ENCODE measurements at regions not wholly inside any gene's neighbourhood (a gene's known extent, or its start where the extent isn't known, plus 50 kb on each side); places are given as distances from the start of the nearest gene placed in this dataset.

DNA sequence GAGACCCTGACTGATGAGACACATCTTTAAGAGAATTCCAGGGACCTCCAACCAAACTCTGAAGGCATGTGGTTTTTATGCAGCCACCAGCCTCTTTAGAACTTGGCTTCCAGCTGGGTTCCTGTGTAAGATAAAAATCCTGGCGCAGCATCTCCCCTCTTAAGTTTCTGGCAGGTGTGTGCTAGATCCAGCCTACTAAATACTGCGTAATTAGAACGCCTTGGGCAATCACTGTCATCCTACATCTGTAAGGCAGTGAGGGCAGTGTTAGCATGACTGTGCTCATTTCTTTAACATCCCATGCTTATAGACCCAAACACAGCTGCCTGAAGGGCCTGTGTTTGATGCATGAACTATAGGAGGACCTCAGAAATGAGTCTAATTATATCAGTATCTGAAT lies 173.5 kb upstream of the OBI1 start:
- Histone ChIP-seq H3K79me2 (ENCODE audit: insufficient read depth, low read length) (no peaks in the 10 kb centered on the region), H3K36me3 (ENCODE audit: insufficient read depth, low read length) (no peaks in the 10 kb centered on the region), H3K9me3 (ENCODE audit: insufficient read depth, low read depth, low read length) (no peaks in the 10 kb centered on the region), H2AFZ (ENCODE audit: low read depth, low read length) (no peak overlapping the region), H3K4me1 (ENCODE audit: insufficient read depth, low read length) (no peaks in the 10 kb centered on the region), H3K4me2 (ENCODE audit: low read length) (no peak overlapping the region), H3K9ac (ENCODE audit: low read length) (no peak overlapping the region), H3K27ac (ENCODE audit: low read depth, low read length) (no peak overlapping the region), H3K4me3 (ENCODE audit: insufficient read depth, low read depth, low read length) (no peak overlapping the region), H3K27me3 (ENCODE audit: insufficient read depth, low read length) (no peaks in the 10 kb centered on the region), H4K20me1 (ENCODE audit: insufficient read depth, low read length) (no peaks in the 10 kb centered on the region)
- no peak overlapping the region for H3K27ac Mint-ChIP-seq (ENCODE audit: unreplicated experiment)
- peaks cover 3% of the 10 kb centered on the region for H3K27me3 Mint-ChIP-seq (ENCODE audit: low read depth, unreplicated experiment)
- no peaks in the 10 kb centered on the region for H3K36me3 Mint-ChIP-seq (ENCODE audit: low read depth, unreplicated experiment)
- H3K4me1 Mint-ChIP-seq (ENCODE audit: low read depth, unreplicated experiment), result no peaks in the 10 kb centered on the region
- FAIRE-seq (no peak), DNase-seq (ENCODE audit: low read depth) (no peak)
- TF ChIP-seq, protein P1, sequence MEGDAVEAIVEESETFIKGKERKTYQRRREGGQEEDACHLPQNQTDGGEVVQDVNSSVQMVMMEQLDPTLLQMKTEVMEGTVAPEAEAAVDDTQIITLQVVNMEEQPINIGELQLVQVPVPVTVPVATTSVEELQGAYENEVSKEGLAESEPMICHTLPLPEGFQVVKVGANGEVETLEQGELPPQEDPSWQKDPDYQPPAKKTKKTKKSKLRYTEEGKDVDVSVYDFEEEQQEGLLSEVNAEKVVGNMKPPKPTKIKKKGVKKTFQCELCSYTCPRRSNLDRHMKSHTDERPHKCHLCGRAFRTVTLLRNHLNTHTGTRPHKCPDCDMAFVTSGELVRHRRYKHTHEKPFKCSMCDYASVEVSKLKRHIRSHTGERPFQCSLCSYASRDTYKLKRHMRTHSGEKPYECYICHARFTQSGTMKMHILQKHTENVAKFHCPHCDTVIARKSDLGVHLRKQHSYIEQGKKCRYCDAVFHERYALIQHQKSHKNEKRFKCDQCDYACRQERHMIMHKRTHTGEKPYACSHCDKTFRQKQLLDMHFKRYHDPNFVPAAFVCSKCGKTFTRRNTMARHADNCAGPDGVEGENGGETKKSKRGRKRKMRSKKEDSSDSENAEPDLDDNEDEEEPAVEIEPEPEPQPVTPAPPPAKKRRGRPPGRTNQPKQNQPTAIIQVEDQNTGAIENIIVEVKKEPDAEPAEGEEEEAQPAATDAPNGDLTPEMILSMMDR (IDR thresholded peaks at IDR 0.05; ENCODE audit: insufficient read depth, low read depth, low read length), result no peak
- no peak for TF ChIP-seq EZH2 (IDR thresholded peaks at IDR 0.05; ENCODE audit: insufficient read depth, low read length)
- no peaks in the 10 kb centered on the region for H3K9me3 Mint-ChIP-seq (ENCODE audit: unreplicated experiment)
- no peak overlapping the region for H3K4me3 Mint-ChIP-seq (ENCODE audit: unreplicated experiment)

DNA sequence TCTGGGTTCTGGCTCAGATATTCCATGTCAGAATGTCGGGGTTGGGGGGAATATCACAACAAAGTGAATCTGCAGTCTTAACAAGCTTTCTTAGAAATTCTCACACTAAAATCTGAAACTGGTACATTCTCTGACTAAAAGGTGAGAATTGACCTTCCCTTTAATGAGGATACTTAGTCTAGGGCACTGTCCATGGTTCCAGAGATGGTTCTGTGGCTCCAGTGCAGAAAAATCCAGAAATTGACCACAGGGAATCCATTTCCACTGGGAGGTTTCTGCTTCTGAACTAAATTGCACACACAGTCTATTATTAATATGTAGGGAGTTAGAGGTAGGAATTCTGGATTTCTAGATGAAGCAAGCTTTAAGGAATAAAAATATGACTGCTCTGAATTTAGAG lies 171.6 kb upstream of the OBI1 start:
- Histone ChIP-seq H3K9ac (ENCODE audit: low read length) (no peak overlapping the region), H3K4me3 (ENCODE audit: insufficient read depth, low read depth, low read length) (no peak overlapping the region), H3K4me1 (ENCODE audit: insufficient read depth, low read length) (no peaks in the 10 kb centered on the region), H3K27ac (ENCODE audit: low read depth, low read length) (no peak overlapping the region), H3K9me3 (ENCODE audit: insufficient read depth, low read depth, low read length) (no peaks in the 10 kb centered on the region), H3K79me2 (ENCODE audit: insufficient read depth, low read length) (no peaks in the 10 kb centered on the region), H3K27me3 (ENCODE audit: insufficient read depth, low read length) (no peaks in the 10 kb centered on the region), H2AFZ (ENCODE audit: low read depth, low read length) (no peak overlapping the region), H4K20me1 (ENCODE audit: insufficient read depth, low read length) (no peaks in the 10 kb centered on the region), H3K36me3 (ENCODE audit: insufficient read depth, low read length) (no peaks in the 10 kb centered on the region), H3K4me2 (ENCODE audit: low read length) (no peak overlapping the region)
- Mint-ChIP-seq H3K4me1 (ENCODE audit: low read depth, unreplicated experiment) (no peaks in the 10 kb centered on the region), H3K4me3 (ENCODE audit: unreplicated experiment) (no peak overlapping the region), H3K27ac (ENCODE audit: unreplicated experiment) (no peak overlapping the region), H3K9me3 (ENCODE audit: unreplicated experiment) (no peaks in the 10 kb centered on the region), H3K27me3 (ENCODE audit: low read depth, unreplicated experiment) (peaks cover 3% of the 10 kb centered on the region), H3K36me3 (ENCODE audit: low read depth, unreplicated experiment) (no peaks in the 10 kb centered on the region)
- TF ChIP-seq, protein P1 (IDR thresholded peaks at IDR 0.05; ENCODE audit: insufficient read depth, low read depth, low read length), result no peak
- no peak for TF ChIP-seq EZH2 (IDR thresholded peaks at IDR 0.05; ENCODE audit: insufficient read depth, low read length)
- no peak for DNase-seq (ENCODE audit: low read depth)
- FAIRE-seq, result no peak

DNA sequence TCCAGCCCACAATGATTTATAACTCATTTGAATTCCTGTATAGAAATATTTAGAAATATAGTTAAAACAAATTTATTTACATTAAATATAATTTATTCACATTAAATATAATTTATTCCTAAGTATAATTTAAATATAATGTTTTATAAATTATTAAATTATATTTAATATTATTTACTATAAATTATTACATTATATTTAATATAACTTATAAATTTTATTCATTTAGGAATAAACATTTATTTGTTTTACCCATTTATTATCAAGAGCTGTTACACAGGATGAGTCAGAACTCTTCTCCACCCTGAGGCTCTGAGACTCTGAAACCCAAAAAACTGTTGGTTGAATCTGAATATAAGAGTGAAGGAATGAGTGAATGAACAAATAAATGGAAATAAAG lies 170.9 kb upstream of the OBI1 start:
- Histone ChIP-seq H2AFZ (ENCODE audit: low read depth, low read length) (no peak overlapping the region), H3K9me3 (ENCODE audit: insufficient read depth, low read depth, low read length) (no peaks in the 10 kb centered on the region), H3K27ac (ENCODE audit: low read depth, low read length) (no peak overlapping the region), H3K9ac (ENCODE audit: low read length) (no peak overlapping the region), H3K79me2 (ENCODE audit: insufficient read depth, low read length) (no peaks in the 10 kb centered on the region), H3K4me1 (ENCODE audit: insufficient read depth, low read length) (no peaks in the 10 kb centered on the region), H3K4me3 (ENCODE audit: insufficient read depth, low read depth, low read length) (no peak overlapping the region), H3K4me2 (ENCODE audit: low read length) (no peak overlapping the region), H3K36me3 (ENCODE audit: insufficient read depth, low read length) (no peaks in the 10 kb centered on the region), H4K20me1 (ENCODE audit: insufficient read depth, low read length) (no peaks in the 10 kb centered on the region), H3K27me3 (ENCODE audit: insufficient read depth, low read length) (no peaks in the 10 kb centered on the region)
- FAIRE-seq (no peak), DNase-seq (ENCODE audit: low read depth) (no peak)
- Mint-ChIP-seq H3K27ac (ENCODE audit: unreplicated experiment) (no peak overlapping the region), H3K9me3 (ENCODE audit: unreplicated experiment) (no peaks in the 10 kb centered on the region), H3K36me3 (ENCODE audit: low read depth, unreplicated experiment) (no peaks in the 10 kb centered on the region), H3K27me3 (ENCODE audit: low read depth, unreplicated experiment) (peaks cover 2% of the 10 kb centered on the region), H3K4me3 (ENCODE audit: unreplicated experiment) (no peak overlapping the region), H3K4me1 (ENCODE audit: low read depth, unreplicated experiment) (no peaks in the 10 kb centered on the region)
- TF ChIP-seq EZH2 (IDR thresholded peaks at IDR 0.05; ENCODE audit: insufficient read depth, low read length), result no peak
- TF ChIP-seq, protein P1 (IDR thresholded peaks at IDR 0.05; ENCODE audit: insufficient read depth, low read depth, low read length), result no peak

All from astrocyte (in vitro differentiated cells and primary cell).